Hematopoietic multipotent progenitor cell treated with erythropoietin and hydrocortisone succinate and interleukin-3 and kit ligand, for 15 days (in vitro differentiated cells): ENCODE measurements at regions not wholly inside any gene's neighbourhood (a gene's known extent, or its start where the extent isn't known, plus 50 kb on each side); places are given as distances from the start of the nearest gene placed in this dataset.

Experiments
- DNase-seq: peaks from one replicate; pipeline ENCODE4 v3.0.0-alpha.2; 2015; ENCODE audit warnings: low spot score

GRCh38 chr2:58954880-58955385 lies 713.8 kb upstream of the FANCL start:
- no peak for DNase-seq

GRCh38 chr2:58951722-58952121 lies 710.6 kb upstream of the FANCL start:
- no peak for DNase-seq

- DNase-seq: no peak
These were observed 709.8 kb upstream of the FANCL start for GRCh38 chr2:58950795-58951462.

DNA sequence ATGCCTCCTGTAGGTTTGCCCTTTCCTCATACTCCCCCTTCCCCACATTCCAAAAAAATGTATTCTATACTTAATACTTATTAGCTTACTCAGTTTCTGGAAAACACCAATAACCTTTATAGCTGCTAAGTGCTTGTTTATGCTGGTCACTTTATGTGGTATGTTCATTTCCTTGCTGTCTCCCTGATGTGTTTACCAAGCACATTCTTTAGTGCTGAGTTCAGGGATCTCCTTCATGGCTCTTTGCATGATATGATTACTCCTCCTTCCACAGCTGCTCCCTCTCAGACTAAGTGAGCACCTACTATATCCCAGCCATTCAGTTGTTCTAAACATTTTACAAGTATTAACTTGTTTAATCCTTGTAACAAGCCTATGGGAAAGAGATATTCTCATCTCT lies 698.3 kb upstream of the FANCL start:
- no peak for DNase-seq

- DNase-seq: no peak
These were observed 697.9 kb upstream of the FANCL start for GRCh38 chr2:58938988-58939387.

- no peak for DNase-seq
These were observed 691.7 kb upstream of the FANCL start for GRCh38 chr2:58932801-58933200.

GRCh38 chr2:58930537-58930936 lies 689.4 kb upstream of the FANCL start:
- DNase-seq: no peak

- DNase-seq: no peak
These were observed 687.8 kb upstream of the FANCL start for GRCh38 chr2:58928973-58929372.

DNA sequence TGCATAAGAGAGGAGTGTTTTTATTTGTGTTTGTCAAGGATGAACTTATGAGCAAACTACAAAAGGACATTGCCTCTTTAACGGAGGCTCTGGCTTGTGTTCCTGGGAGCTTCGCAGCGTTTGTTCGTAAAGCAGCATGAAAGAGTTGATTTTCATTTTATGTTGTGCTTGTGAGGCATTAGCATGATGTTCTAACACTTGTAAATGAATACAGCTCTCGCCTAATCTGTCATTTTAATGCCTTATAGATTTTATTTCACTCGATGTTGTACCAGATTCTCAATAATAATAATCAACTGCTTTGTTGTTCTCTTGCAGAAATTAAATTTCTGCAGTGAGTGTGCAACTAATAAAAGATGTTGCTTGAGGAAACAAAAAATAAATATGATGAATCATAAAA lies 687.3 kb upstream of the FANCL start:
- no peak for DNase-seq

DNA sequence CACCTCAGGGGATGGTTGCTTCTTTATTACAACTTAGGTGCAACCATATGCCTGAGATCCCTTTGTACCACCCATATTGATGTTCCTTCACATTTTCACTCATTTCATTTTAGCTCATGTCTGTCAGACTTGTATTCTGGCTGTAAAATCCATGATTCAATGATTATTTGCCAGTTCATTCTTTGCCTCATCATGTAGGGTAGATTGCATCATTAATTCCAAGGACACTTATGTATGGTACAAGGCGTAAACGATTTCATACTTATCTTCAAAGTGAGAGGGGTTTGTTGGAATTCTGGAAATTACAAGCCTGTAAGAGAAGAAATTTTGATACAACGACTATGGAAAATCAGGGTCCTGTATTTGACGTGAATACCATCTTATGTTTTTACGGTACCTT lies 685.0 kb upstream of the FANCL start:
- DNase-seq: no peak

GRCh38 chr2:58925676-58926081 lies 684.6 kb upstream of the FANCL start:
- no peak for DNase-seq

DNA sequence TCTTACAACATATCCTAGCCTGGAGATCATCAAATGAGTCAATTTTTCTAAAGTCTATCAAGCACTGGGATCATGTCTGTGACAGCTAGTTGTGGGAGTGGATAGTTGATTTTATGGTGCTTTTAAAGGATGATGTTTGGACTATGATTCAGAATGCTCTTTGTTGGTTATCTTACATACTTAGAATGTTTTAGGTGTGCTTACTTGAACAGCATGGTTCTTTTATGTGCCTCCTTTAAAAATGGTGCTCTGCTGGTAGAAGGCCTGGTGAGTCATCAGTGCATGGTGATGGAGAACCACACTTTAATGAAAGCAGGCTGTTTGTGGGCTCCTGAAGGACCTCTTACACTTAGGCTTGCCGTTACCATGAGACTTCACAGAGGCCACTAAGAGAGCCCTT lies 682.7 kb upstream of the FANCL start:
- no peak for DNase-seq

GRCh38 chr2:58922245-58922644 lies 681.1 kb upstream of the FANCL start:
- DNase-seq: no peak

DNA sequence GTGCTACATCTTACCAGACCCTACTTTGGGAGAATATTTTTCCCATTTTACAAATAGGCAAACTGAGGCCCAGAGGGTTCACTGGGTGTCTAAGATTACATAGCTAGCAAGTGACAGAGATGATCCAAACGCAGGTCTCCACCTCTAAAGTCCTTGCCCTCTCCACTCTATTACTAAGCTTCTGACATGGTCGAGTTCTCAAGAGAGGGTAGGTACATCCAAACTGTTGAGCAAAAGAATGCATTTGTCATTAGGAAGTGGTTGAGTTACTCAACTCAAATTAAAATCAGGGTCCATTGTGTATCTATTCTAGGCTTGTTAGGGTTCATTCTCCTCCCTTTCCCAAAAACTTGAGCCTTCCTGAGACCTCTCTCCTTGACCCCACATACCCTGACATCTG lies 680.6 kb upstream of the FANCL start:
- no peak for DNase-seq

DNA sequence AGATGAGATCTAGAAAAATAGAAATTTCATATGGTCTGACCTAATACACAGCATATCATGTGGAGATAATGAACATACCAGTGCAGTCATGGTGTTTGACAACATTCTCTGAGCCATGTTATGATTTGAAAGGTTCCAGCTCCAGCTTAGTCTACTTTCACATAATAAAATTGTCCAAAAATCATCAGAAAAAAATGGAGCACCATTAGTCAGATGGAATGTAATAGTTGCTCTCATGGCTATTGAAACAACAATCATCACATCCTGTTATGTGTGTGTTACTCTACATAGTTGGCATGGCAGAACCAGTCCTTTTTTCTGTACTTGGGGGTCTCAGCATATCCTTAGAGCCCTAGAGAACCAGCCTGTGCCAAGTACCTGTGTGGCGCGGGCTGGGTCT lies 678.9 kb upstream of the FANCL start:
- DNase-seq: no peak

DNA sequence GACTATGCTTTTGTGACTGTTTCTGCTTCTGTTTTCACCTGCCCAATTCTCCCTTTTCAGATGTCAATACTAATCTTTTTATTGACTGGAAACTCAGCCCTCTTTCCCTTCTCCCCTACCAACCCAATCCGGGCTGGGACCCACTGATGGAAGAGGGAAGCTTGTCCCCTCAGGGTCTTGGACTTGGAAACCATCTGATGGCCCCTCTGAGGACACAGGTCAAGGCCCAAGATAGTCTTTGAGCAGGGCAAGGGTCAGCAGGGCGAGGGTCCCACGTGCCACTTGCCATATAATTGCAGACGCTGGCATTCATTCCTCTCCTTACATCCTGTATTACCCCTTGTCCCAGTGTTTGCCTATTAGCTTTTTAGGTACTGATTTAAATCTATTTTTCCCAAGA lies 678.2 kb upstream of the FANCL start:
- DNase-seq: no peak

GRCh38 chr2:58918141-58918540 lies 677.0 kb upstream of the FANCL start:
- no peak for DNase-seq

DNA sequence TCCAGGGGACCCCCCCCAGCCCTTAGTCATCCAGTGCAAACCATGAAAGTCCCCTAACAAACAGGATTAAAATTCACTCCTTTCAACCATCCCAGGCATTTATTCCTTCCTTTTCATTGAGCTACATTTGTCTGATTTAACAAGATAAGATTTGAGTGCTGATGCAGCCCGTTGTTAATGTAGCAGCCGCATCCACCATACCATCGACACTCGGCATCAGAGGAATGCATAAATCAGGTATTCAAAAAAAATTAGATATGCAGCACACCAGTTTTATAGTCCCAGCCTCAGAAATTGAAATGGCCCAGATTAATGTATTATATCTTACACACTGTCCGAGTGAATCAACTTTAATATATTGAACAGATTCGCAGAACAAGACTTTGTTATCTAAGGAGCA lies 676.5 kb upstream of the FANCL start:
- no peak for DNase-seq

GRCh38 chr2:58916063-58916462 lies 674.9 kb upstream of the FANCL start:
- DNase-seq: no peak

DNA sequence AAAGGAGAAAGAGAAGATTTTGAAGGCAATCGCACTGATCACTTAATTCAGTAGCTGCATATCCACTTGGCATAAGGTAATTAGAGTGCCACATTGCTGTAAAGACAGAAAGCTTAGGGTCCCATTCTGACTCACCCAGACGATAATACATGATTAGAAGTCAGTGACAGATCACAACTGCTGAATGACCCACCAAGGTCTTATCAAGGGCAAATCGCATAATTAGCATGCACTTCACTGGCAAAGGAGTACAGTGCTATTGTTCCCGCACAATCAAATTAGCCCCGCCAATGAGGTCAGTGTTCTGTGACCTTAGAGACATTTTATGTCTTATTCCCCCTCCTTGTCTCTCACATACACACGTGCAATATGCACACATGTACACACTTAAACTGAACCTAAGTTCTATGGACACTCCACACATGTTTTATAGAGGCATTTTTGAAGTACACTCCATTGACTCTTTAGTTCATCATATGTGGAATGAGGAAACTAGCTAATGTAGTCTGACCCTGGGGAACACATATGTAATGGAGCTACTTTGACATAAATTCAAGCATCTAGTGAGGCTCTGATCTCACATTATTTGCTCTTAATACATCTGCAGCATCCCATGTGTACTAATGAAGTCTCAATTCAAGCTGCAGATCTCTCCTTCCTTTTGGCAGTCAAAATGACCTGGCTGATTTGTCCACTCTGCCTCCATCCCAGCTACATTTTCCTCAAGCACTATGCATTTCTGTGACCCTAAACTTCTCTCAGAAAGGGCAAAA lies 673.8 kb upstream of the FANCL start:
- DNase-seq: no peak

GRCh38 chr2:58913082-58913726 lies 672.1 kb upstream of the FANCL start:
- DNase-seq: no peak

DNA sequence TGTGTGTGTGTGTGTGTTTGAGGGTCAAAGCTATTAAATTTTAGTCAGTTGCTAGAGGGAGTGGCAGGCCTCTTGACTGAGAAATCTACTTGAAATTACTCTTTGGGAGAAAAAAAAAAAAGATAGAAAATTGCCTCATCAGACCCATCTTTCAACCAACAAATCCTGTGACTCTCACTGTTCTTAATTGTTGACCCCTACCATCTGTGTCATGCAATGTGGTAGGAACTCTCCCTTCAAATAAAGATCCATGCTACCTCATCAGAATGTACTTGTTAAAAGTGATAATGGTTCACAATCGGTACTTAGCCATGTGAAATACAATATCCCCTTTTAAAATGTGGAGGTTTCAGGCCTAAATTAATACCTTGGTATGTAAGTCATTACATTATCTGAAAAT lies 670.8 kb upstream of the FANCL start:
- no peak for DNase-seq

DNA sequence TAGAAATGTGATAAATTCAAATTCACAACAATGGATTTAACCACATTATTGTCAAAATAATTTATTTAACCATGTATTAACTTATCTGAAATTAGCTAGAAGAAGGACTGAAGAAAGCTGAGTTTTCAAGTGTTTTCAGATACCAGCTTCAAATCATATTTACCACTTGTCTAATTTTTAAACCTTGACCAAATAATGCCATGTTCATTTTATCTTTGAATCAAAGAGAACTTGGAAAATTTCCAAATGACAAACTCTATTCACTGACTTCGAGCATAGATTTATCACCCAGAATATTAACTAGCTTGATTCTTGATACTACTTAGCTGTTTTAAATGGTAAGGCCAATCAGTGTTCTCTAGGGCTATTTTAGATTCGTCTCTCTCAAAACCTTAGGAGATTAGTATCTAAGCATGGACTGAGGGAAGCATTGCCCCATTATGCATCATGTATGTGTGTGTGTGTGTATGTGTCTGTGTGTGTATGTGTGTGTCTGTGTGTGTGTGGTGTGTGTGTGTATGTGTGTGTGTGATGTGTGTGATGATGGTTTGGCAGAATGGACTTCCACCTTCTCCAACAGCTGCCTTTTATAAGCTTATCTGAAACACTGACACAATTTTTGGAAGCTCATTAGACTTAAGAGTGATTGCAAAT lies 667.5 kb upstream of the FANCL start:
- no peak for DNase-seq
